K562 (cell line): ENCODE measurements at regions not wholly inside any gene's neighbourhood (a gene's known extent, or its start where the extent isn't known, plus 50 kb on each side); places are given as distances from the start of the nearest gene placed in this dataset.

Experiments
- ATAC-seq: fragments of 200-7000 bp; cut with Tn5 transposase; 3 replicates; pipeline ENCODE4 v1.9.1; 2020; ENCODE audit warnings: moderate library complexity
- BruUV-seq: library from RNA; stranded (reverse); fragments of 400-500 nt; replicated peaks from 2 replicates; lab custom pipeline; 2021; lab: Mats Ljungman, UMichigan
- CTCF ChIA-PET: fragments of 300-600 bp; formaldehyde crosslinking; extraction: SDS; loops from one replicate; lab custom pipeline; 2021; ENCODE audit warnings: low intra/inter-chr PET ratio; lab: Yijun Ruan, JAX
- POLR2A ChIA-PET: fragments of 300-600, 350-650 bp; sonication (Branson Sonifier 250); formaldehyde crosslinking; extraction: SDS; loops from one replicate; lab custom pipeline; 2021; ENCODE audit warnings: antibody characterized with exemption, inconsistent platforms; lab: Yijun Ruan, JAX
- DNase-seq, 4 experiments: peaks; one replicate each; pipeline versions ENCODE4 v3.0.0 to v3.0.0-alpha.2; 2011 to 2018; ENCODE audit warnings: low spot score in 3 of 4, mixed read lengths in 3 of 4; ENCODE audit errors: extremely low read depth in 1 of 4
- FAIRE-seq: peaks from 2 replicates; lab custom pipeline; 2011; peaks lifted over from hg19 to GRCh38; lab: Jason Lieb, UNC
- H2AFZ ChIP-seq: 2 replicates; pipeline ENCODE4 v1.6.0; 2011; ENCODE audit warnings: low read depth, low read length, control low read depth, inconsistent platforms
- H3K27ac ChIP-seq: fragments of 200-600 bp; 3 replicates; pipeline ENCODE4 v1.8.0; 2011; ENCODE audit warnings: low read depth, mild to moderate bottlenecking, control low read depth, inconsistent platforms, low read length, moderate library complexity, mixed read lengths; ENCODE audit errors: extremely low read depth
- H3K27me3 ChIP-seq, 2 experiments: fragments of 300-600 bp in 1 of 2; 2 replicates in 1 of 2; 3 replicates in 1 of 2; pipeline versions ENCODE4 v1.6.0 to v1.8.0; 2011; ENCODE audit warnings: inconsistent platforms in 2 of 2, low read length in 2 of 2, mild to moderate bottlenecking in 1 of 2, mixed read lengths in 1 of 2, moderate library complexity in 1 of 2; ENCODE audit not compliant: control insufficient read depth in 2 of 2, insufficient read depth in 2 of 2
- H3K36me3 ChIP-seq: fragments of 300-600 bp; 3 replicates; pipeline ENCODE4 v1.8.0; 2011; ENCODE audit warnings: mild to moderate bottlenecking, low read length, inconsistent platforms; ENCODE audit not compliant: control insufficient read depth, insufficient read depth
- H3K4me1 ChIP-seq, 2 experiments: fragments of 200-600 bp in 1 of 2; replicated peaks in 1 of 2; 2 replicates in 1 of 2; 3 replicates in 1 of 2; pipeline versions ENCODE4 v1.5.1 to v1.8.0; 2011; ENCODE audit warnings: inconsistent platforms in 2 of 2, low read length in 2 of 2, mild to moderate bottlenecking in 1 of 2, mixed read lengths in 1 of 2, moderate library complexity in 1 of 2; ENCODE audit not compliant: control insufficient read depth in 2 of 2, insufficient read depth in 2 of 2
- H3K4me2 ChIP-seq: 2 replicates; pipeline ENCODE4 v1.6.1; 2011; ENCODE audit warnings: low read length, control low read depth, inconsistent platforms, mixed read lengths; ENCODE audit not compliant: insufficient read depth
- H3K4me3 ChIP-seq: fragments of 200-600 bp; sonication (generic), shearing (Covaris generic); 2 replicates; pipeline ENCODE4 v1.5.1; 2016; ENCODE audit warnings: control low read depth, inconsistent platforms
- H3K79me2 ChIP-seq: fragments of 200-600 bp; 3 replicates; pipeline ENCODE4 v1.8.0; 2011; ENCODE audit warnings: low read length, inconsistent platforms; ENCODE audit not compliant: control insufficient read depth, insufficient read depth
- H3K9ac ChIP-seq, 2 experiments: 2 replicates each; pipeline versions ENCODE4 v1.6.0 to v1.6.1; 2011; ENCODE audit warnings: low read depth in 2 of 2, low read length in 2 of 2, control low read depth in 1 of 2, inconsistent platforms in 1 of 2, mild to moderate bottlenecking in 1 of 2, mixed read lengths in 1 of 2; ENCODE audit not compliant: insufficient read depth in 1 of 2
- H3K9me1 ChIP-seq: one replicate; pipeline ENCODE4 v1.6.0; 2011; ENCODE audit warnings: inconsistent platforms, mild to moderate bottlenecking, low read length, moderate library complexity; ENCODE audit not compliant: control insufficient read depth, insufficient read depth
- H3K9me3 ChIP-seq: replicated peaks from 2 replicates; pipeline ENCODE4 v1.5.1; 2011; ENCODE audit warnings: low read depth, low read length, inconsistent platforms; ENCODE audit not compliant: control insufficient read depth, insufficient read depth
- H4K20me1 ChIP-seq: replicated peaks from 2 replicates; pipeline ENCODE4 v1.6.1; 2011; ENCODE audit warnings: low read length, inconsistent platforms, mixed read lengths; ENCODE audit not compliant: control insufficient read depth, insufficient read depth
- DPF2 ChIP-seq: fragments of 450-650 bp; IDR thresholded peaks from 2 replicates; pipeline ENCODE4 v1.6.1; 2016
- FOS ChIP-seq: IDR thresholded peaks from 3 replicates; pipeline ENCODE4 v1.6.1; 2011; ENCODE audit not compliant: insufficient read length; ENCODE audit errors: extremely low read depth
- HMG20B ChIP-seq: fragments of 250-450 bp; sonication (Bioruptor Pico); IDR thresholded peaks from 2 replicates; pipeline ENCODE4 v1.5.0; 2021; ENCODE audit warnings: mild to moderate bottlenecking
- ID3 ChIP-seq, 2 experiments: fragments of 250-450 bp in 1 of 2; fragments of 450-650 bp in 1 of 2; sonication (Bioruptor Pico) in 1 of 2; IDR thresholded peaks; 2 replicates each; pipeline versions ENCODE4 v1.6.1 to v1.8.0; 2016 to 2021; ENCODE audit warnings: mild to moderate bottlenecking in 2 of 2, moderate library complexity in 2 of 2, missing compliant biosample characterization in 1 of 2, missing genetic modification characterization in 1 of 2
- NBN ChIP-seq: fragments of 450-650 bp; IDR thresholded peaks from 2 replicates; pipeline ENCODE4 v1.6.1; 2016; ENCODE audit warnings: low read depth, mild to moderate bottlenecking
- ZNF121 ChIP-seq: sonication (generic); formaldehyde crosslinking; conservative IDR thresholded peaks from 2 replicates; pipeline ENCODE4 v1.8.0; 2022; ENCODE audit warnings: missing genetic modification reagents
- WGBS: fragments of 100-300 bp; shearing (Covaris generic); methylation state at CpG from one replicate; pipeline ENCODE4 v1.1.6; 2016; ENCODE audit warnings: low coverage, mixed read lengths; ENCODE audit not compliant: insufficient coverage; ENCODE audit errors: missing lambda C conversion rate; 5-methylcytosine and 5-hydroxymethylcytosine counted together
- in situ Hi-C: fragments of 300-500 bp; cut with MboI; formaldehyde crosslinking; loops from 4 replicates; pipeline ENCODE4 v1.15.0; 2018; ENCODE audit warnings: inconsistent platforms, mixed read lengths
- intact Hi-C: fragments of 100-400 bp; cut with micrococcal nuclease; formaldehyde crosslinking; loops from 2 replicates; pipeline ENCODE4 v1.14.2; 2022

- TF ChIP-seq ID3 (CRISPR knock-in tag; IDR thresholded peaks at IDR 0.05) (no peak), ID3 (tag; IDR thresholded peaks at IDR 0.05) (no peak), NBN (no peak), ZNF121 (CRISPR knock-in tag) (no peak)
- TF ChIP-seq, all 486 proteins: peak for 0
Measured at GRCh38 chr1:224816062-224816461, 113.4 kb upstream of the DNAH14 start (continued).

- no peak overlapping the region for H3K27ac ChIP-seq
- ChIA-PET POLR2A (no interaction called here), CTCF (no interaction called here)
- 0% methylated on average over 3 of the region's 3 CpGs for WGBS
- H3K9ac ChIP-seq, result no peak overlapping the region
- no peaks in the 10 kb centered on the region for H4K20me1 ChIP-seq
- BruUV-seq, result no TSS peak
- DNase-seq, result no peak
- H2AFZ ChIP-seq, result no peak overlapping the region
- no peaks in the 10 kb centered on the region for H3K9me1 ChIP-seq
- H3K9me3 ChIP-seq, result no peaks in the 10 kb centered on the region
- H3K4me1 ChIP-seq, result no peaks in the 10 kb centered on the region
- no peak overlapping the region for H3K4me3 ChIP-seq
- no peak for FAIRE-seq
- no peak for ATAC-seq
- no peaks in the 10 kb centered on the region for H3K36me3 ChIP-seq
- H3K79me2 ChIP-seq, result no peaks in the 10 kb centered on the region
- no peak for TF ChIP-seq FOS
- TF ChIP-seq DPF2, result no peak
- TF ChIP-seq HMG20B (CRISPR knock-in tag), result no peak
- intact Hi-C loops, result no loop called here
- no peak overlapping the region for H3K4me2 ChIP-seq
- in situ Hi-C loops, result no loop called here
- H3K27me3 ChIP-seq, result no peaks in the 10 kb centered on the region
Measured at GRCh38 chr1:224817382-224817781, 112.1 kb upstream of the DNAH14 start.
